GM21576 (cell line): ENCODE measurements at regions not wholly inside any gene's neighbourhood (a gene's known extent, or its start where the extent isn't known, plus 50 kb on each side); places are given as distances from the start of the nearest gene placed in this dataset.

Experiments used
- ATAC-seq: cut with Tn5 transposase; IDR thresholded peaks from one replicate; pipeline ENCODE4 v1.9.1; 2021; ENCODE audit warnings: mild to moderate bottlenecking, moderate library complexity; ENCODE audit not compliant: unreplicated experiment

DNA sequence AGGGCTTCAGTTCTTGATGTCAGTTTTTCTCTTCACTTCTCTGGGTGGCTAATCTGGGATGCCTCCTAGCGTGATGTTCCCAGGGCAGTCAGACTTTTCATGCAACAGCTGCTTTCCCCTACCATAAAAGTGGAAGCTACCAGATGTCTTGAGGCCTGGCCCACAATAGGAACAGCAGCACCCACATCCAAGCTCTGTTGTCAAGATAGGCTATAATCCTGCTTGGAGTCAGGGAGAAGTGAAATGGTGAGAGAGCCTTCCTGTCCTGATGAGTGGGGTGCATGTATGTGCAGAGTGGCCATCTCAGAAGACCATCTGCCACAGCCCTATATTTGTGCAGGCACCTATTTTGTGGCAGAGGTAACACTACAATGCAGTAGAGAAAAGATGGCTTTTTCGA, 108.0 kb downstream of the HTR5A start:
- no peak for ATAC-seq

DNA sequence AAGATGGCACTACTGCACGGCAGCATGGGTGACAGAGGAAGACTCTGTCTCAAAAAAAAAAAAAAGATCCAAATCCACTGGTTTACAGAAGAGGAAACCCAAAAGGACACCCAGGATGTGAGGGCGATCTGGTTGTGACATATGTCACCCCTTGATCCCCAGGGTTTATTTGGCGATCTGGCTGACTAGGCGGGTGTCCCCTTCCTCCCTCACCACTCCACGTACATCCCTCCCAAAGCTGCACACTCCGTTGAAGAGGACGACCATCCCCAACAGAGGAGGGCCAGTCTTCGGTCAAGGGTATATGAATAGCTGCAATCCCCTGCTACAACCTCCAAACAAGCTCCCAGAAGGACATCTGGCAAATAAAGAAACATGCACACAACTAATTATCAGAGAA, 111.6 kb downstream of the HTR5A start:
- ATAC-seq, result no peak

DNA sequence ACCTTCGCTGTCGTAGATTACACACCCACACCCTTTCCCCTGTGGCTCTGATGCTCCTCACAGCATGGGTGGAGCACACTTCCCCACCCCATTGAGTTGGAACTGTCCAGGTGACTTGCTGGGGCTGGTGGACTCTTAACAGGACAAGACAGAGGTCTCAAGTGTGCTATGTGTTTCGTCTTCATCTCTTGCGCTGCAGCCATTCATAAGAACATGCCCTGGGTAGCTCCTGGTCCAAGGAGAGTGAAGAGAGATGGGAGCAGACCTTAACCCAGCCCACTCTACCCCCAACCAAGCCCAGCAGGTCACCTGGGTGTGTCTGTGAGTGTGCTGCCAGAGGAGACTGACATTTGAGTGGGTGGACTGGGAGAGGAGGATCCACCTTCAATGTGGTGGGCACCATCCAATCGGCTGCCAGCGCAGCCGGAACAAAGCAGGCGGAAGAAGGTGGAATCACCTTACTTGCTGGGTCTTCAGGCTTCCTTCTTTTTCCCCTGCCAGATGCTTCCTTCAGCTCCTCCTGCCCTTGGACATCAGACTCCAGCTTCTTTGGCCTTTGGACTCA, 112.4 kb downstream of the HTR5A start:
- ATAC-seq, result no peak

DNA sequence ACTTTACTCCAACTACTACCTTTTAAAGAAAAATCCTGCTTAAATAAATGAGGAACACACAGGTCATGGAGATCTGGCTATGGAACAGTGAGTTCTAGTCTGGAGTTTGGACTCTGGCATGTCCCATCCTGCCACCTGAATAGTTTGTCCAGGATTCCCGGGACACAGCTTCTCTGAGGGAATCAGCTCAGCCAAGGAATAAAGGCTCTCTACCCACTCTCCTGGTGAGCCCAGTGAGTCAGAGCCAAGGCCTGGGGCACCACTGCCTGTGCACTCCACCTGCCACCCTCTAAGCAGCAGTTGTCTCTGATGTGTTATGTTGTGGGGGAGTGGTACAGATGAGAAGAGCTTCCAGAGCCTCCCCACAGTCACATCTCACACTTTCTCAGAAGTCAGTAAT, 113.5 kb downstream of the HTR5A start:
- no peak for ATAC-seq

DNA sequence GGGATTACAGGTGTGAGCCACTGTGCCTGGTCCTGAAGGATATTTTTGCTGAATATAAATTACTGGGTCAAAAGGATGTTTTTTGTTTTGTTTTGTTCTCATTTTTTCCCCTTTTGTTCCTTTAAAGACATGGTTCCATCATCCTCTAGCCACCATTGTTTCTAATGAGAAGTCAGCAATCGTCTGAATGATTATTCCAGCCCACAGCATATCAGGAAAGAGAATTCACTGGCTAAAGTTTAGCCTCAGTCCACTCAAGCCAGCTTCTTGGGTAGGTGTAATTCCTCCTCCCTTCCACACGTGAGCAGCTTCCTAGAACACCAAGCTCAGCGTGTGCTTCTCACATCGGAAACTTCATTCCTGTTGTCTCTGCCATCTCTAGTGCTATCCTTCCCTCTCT, 112.8 kb upstream of the INSIG1 start:
- ATAC-seq, result no peak

DNA sequence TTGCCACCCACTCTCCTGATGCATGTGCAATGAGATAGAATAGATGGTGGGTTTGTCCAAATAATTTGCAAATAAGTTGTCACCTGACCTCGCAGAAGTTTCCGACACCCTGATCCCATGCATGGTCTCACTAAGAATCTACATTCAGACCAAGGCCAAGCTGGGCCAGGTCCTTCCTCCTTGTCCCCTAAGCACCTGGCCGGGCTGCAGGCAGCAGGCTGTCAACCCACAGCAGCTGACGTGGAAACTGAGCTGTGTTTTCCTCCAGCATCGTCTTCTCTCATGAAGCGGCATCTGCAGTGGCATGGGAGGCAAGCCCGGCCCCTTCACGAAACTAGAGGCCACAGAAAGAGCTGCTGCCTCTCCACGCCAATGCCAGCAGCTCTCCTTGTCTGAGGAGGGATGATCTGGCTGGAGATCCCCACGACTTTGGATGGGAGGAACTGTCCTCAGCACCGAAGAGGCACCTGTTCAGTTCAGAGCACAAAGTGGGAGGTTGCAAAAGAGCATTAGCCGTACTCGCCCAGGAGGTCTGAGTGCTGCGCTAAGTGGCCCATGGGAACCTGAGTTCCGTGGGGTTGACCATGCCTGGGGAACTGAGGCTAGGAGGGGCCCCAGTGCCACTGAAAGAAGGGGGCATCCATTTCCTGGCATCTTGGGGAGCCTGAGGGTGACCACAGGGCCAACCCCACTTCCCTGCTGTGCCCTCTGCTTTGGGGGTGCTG, 110.5 kb upstream of the INSIG1 start:
- no peak for ATAC-seq

DNA sequence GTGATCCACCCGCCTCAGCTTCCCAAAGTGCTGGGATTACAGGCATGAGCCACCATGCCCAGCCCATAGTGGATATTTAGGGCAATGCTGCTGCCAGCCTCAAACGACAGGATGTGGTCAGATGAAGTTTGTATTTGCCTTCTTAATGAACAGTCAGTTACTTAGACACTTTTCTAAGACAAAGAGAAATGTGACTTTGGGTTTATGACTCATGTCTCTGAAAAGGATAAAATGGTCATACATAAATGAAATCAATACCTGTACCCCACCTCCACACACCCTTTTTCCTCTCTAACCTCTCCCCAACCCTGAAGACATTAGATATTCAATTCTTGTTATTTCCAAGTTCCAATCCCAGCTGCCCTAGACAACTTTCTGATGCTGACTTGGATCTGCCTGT, 109.3 kb upstream of the INSIG1 start:
- ATAC-seq, result no peak

DNA sequence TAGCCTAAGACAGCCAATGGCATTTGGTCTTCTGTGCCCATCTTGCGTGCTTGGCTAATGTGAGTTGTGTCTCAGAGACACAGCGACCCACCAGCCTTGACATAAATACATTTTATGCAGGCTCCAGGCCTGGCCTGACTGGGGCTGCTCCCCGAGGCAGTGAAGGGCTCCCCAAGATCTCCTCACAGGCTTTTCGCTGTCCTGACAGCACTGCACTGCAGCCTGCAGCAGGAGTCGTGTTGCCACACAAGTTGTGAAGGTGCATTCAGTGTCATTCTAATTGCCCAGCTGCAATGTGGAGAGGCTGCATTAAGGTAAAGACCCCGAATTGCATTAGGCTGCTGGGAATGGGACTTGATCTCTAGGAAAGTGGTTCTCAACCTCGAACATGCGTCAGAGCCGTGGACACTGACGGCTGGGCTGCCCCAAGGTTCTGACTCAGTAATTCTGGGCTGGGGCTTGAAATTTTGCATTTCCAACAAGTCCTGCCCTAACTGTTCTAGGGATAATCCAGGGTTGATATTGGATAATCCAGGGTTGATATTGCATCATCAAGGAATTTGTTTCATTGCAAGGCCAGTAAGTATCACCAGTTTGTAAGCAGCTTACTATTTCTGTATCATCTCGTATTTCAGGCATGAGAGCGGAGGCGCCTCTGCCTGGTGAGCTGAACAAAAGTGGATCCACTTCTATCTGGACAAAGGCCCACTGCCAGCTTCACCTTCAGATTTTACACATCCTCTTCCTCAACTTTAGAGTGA, 108.7 kb upstream of the INSIG1 start:
- ATAC-seq, result no peak

DNA sequence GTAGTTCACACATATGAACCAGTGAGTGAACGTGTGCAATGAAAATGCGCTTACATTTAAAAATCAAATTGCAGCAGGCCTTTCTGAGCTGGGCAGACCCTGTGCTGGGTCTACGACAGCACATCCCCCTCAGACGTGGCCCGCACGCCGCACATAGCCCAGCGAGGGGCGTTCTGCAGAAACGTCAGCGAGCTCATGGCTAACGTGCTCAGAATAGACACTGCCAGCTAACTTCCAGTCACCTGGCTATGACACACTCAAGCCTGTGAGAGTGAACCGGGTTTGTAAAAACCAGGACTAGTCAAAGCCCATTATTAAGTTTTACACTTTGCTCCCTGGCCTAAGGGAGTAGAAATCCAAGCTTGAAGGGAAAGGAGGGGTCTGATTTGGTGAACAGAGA, 108.1 kb upstream of the INSIG1 start:
- ATAC-seq, result no peak

DNA sequence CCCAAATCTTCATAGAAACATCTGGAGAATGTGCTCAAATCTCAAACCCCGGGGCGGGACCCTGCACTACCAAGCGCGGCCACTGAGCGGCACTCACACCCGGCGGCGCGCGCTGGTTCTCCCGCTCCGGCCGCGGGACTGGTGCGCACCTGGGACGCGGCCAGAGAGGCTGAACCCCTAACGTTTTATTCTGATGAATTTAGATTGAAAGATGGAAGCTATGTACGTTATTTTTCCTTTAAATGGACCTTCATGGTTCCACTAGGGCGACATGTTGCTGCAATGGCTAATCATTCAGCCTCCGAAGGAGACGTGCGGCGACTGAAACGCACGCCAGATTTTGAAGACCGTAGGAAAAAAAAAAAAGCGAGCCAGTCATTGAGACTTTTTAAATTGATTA, 107.0 kb upstream of the INSIG1 start:
- peak; percentile 59 for ATAC-seq

DNA sequence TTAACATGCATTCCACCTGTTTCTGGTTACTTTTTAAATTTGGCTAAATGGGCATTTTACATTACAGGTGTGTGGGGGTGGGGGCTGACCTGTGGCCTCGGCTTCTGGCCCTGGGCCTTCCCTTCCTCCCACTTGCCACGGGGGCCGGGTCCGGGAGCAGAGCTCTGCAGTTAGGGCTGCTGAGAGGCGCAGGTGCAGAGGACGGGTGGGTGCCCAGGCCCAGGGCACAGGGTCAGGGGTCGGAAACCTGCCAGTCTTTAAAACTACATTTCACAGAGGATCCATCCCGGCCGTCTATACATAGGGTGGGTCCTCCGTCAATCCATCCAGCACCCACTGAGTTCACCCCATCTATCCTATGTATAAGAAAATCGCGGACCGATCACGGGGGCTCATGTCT, 106.5 kb upstream of the INSIG1 start:
- no peak for ATAC-seq

DNA sequence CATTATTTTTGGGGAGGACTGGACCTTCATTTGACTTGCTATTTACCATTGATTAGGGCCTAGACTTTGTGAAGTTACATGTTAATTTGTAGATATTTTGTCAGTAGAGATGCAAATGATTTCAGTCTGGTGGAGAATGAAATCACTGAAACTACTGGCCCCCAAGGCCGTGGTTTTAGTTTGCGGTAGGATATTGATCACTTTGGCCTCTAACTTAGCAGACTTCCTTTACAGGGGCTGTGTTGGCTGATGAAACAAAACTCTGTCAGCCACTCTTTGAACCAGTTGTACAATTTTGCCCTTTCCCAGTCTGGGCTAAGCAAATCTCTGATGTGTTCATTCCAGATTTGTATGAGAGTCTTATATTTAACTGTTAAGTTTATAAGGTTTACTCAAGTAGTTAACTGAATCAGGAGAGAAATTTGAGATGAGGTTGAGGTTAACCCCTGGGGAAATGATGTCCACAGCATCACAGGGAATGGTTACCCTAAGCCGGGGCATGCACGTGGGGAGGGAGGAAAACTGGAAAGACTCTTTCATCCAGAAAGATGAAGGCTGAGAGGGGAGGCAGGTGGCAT, 105.7 kb upstream of the INSIG1 start:
- ATAC-seq, result no peak

DNA sequence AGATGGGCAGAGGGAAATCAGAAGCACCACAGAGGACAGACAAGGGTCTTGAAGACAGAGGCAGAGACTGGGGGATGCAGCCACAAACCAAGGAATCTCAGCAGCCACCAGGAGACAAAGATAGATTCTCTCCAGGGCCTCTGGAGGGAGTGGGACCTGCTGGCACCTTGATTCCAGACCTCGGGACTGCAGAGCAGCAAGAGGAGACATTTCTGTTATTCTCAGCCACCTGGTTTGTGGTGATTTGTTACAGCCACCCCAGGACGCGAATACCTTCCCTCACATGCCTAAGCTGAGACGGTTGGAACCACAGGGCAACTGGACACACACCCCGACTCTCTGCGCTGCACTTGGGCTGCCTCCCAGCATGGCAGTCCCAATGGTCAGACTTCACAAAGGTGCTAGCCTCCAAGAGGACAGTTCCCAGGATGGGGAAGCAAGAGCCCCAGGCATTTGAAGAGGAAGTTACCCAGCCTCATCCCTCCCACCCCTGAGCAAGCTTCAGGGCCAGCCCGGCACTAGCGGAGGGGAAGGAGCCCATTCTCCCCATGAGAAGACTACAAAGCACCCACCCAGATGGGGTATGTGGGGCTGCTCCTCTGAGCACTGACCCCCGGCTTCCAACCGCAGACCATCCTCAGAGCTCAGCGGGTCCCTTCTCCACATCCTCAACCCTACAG, 104.6 kb upstream of the INSIG1 start:
- no peak for ATAC-seq

DNA sequence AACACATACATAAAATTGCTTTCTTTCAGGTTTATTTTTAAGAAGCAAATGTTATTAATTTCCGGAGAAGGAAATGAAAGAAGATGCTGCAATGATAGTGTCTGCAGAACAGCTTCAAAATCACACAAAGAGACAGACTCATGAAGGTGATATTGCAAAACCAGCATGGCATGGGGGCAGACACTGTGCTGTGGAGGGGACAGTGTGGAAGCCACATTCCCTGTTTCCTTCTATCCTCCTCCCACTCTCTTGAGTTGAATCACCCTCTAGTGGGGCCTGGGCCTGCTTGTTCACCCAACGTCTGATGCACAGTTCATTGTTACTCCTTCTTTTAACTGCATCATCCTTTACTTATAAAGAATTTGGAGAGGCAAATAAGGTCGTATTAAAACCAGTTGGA, 104.0 kb upstream of the INSIG1 start:
- ATAC-seq, result no peak

DNA sequence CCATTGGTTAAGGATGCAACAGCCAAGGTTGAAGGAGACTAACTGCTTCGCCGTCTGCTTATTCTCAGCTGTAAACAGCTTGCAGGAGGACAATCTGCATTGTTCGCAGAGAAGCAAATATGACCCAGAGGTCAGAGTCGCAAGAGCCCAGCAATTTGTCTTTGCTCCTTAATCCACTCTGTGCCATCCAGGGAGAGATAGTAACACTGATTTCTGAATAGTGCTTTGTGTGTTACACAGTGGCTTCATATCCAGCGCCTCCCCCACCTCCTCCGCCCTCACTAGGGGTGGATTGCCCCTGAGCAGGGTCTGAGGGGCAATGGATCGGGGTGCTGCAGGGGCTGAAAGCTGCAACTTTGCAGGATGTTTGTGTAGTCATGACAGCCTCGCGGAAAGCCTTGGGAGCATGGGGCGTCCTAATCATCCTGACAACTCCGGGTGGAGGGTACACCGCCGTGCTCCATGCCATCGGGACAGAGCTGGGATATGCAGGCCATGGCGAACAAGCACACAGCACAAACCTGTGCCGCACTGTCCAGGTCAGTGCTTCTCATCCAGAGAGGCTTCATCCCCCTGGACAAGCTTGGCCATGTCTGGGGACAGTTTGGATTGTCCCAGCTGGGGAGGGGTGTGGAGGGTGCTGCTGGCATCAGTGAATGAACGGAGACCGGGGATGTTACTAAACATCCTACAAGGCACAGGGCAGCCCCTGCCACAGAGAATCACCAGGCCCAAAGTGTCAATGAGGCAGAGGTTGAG, 103.1 kb upstream of the INSIG1 start:
- ATAC-seq, result no peak

DNA sequence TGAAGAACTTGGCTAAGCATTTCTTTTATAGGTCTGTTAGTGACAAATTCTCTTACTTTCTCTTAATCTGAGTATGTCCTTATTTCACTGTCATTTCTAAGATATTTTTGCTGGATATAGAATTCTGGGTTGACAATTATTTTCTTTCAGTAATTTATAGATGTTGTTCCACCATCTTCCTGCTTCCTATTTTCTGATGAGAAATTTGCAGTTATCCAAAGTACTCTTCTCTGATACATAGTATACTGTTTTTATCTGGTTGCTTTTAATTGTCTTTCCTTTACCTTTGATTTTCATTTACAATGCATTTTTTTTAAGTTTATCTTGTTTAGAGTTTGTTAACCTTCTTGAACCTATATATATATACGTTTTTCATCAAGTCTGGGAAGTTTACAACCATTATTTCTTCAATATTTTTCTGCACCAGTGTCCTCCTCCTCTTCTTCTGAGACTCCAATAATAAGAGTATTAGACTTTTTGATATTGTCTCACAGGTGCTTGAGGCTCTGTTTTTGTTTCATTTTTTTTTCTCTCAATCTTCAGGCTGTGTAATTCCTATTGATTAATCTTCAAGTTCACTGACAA, 101.6 kb upstream of the INSIG1 start:
- no peak for ATAC-seq

DNA sequence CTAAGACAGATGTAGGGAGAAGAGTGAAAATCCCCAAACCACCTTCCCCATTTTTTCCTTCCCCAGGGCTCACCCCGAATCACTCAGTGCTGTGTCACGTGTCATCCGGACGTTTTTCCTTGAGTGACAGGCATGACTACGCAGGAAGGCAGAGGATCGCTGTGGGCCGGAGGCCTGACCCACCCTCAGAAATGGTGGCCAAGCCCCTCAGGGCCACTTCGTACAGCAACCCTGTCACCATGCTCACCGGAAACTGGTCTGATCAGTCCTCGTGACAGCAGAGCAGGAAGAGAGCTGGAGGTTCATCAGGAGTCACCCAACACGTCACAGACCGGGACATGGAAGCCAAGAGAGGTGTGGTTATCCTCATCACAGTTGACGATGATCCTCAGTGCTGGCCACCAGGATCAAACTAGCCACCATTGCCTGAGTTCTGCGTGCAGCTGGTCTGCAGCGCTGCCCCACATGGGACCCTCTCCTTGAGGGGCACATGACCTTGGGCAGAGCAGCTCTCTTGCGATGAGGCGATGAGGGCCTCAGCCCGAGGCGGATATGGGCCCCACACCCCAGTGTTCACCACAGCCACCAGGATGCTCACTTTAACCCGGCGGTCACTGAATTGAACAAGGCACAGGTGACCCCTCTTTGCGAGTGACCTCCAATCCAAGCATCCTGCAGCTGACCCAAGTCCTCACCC, 99.3 kb upstream of the INSIG1 start:
- no peak for ATAC-seq

DNA sequence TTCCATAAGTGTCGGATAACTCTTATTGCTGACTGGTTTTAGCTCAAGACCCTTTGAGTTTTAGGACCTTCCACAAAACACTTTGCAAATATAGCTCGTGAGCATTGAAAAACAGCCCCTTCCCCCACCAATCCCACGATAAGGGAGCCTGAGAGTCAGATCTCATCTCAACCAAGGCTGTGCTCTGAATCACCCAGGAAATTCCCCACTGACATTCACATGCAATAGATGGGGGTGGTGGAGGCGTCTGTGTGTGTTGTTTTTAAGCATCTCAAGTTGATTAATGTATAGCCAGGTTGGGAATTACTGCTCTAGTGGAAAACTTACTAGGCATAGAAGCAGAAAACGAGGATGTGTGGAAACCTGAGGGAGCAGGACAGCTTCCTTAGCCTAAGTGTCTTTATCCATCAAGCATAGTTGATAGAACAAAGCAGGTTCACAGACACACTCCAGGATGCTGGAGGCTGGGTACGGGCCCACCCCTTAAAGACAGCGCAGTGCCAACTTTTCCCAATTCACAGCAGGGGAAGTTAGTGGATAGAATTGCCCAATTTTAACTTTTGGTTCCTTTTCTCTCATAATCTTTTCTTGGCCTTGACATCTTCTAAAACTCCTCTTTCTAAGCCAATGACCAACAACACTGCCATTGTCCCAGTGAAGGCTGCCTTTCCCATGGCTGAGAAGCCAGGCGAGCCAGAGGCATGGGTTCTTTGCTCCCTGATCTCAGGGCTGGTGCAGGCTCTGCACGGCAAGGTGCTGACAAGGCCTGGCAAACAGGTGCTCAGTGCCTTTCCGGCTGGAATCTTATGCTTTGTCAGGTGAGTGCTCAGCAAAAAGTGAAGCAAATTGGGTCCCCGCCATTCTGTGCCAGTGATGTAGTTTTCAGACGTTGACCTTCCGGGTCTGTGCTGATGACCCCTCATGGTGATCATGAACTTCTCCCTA, 98.5 kb upstream of the INSIG1 start:
- ATAC-seq, result no peak
